Endodermal cell (in vitro differentiated cells): ENCODE measurements at regions not wholly inside any gene's neighbourhood (a gene's known extent, or its start where the extent isn't known, plus 50 kb on each side); places are given as distances from the start of the nearest gene placed in this dataset.

Source experiments
- DNase-seq: peaks from one replicate; pipeline ENCODE4 v3.0.0-alpha.2; 2017
- H3K27ac ChIP-seq: 2 replicates; pipeline ENCODE4 v1.5.1; 2013; ENCODE audit warnings: mild to moderate bottlenecking, low read depth, low read length, moderate library complexity
- H3K27me3 ChIP-seq: 2 replicates; pipeline ENCODE4 v1.6.1; 2013; ENCODE audit warnings: mild to moderate bottlenecking, low read length, moderate library complexity; ENCODE audit not compliant: insufficient read depth, control insufficient read depth, poor library complexity, severe bottlenecking
- H3K36me3 ChIP-seq: 2 replicates; pipeline ENCODE4 v1.7.0; 2013; ENCODE audit warnings: mild to moderate bottlenecking, low read length, moderate library complexity; ENCODE audit not compliant: control insufficient read depth, insufficient read depth
- H3K4me1 ChIP-seq: one replicate; pipeline ENCODE4 v1.7.0; 2013; ENCODE audit warnings: low read length; ENCODE audit not compliant: control insufficient read depth, insufficient read depth
- H3K4me3 ChIP-seq: 2 replicates; pipeline ENCODE4 v1.5.1; 2013; ENCODE audit warnings: mild to moderate bottlenecking, low read length, moderate library complexity
- H3K9ac ChIP-seq: 2 replicates; pipeline ENCODE4 v1.6.1; 2013; ENCODE audit warnings: mild to moderate bottlenecking, low read length, moderate library complexity; ENCODE audit not compliant: poor library complexity, severe bottlenecking; ENCODE audit errors: extremely low read depth
- H3K9me3 ChIP-seq: 2 replicates; pipeline ENCODE4 v1.6.1; 2013; ENCODE audit warnings: mild to moderate bottlenecking, low read length, moderate library complexity; ENCODE audit not compliant: control insufficient read depth
- H3K27ac Mint-ChIP-seq: 2 replicates; pipeline ENCODE4 v1.8.0; 2020; ENCODE audit warnings: mixed read lengths
- H3K27me3 Mint-ChIP-seq: 2 replicates; pipeline ENCODE4 v1.8.0; 2021; ENCODE audit warnings: mild to moderate bottlenecking, mixed read lengths; ENCODE audit not compliant: insufficient read depth
- H3K36me3 Mint-ChIP-seq: 2 replicates; pipeline ENCODE4 v1.8.0; 2020; ENCODE audit warnings: low read depth, mixed read lengths
- H3K4me1 Mint-ChIP-seq: 2 replicates; pipeline ENCODE4 v1.8.0; 2020; ENCODE audit warnings: mixed read lengths
- H3K4me3 Mint-ChIP-seq: 2 replicates; pipeline ENCODE4 v1.8.0; 2020; ENCODE audit warnings: mild to moderate bottlenecking, moderate library complexity, mixed read lengths
- H3K9me3 Mint-ChIP-seq: 2 replicates; pipeline ENCODE4 v1.8.0; 2020; ENCODE audit warnings: mild to moderate bottlenecking, mixed read lengths
- CTCF ChIP-seq: fragments of 200-600 bp; sonication (generic); conservative IDR thresholded peaks from 2 replicates; pipeline ENCODE4 v1.5.0; 2021; ENCODE audit warnings: antibody characterized with exemption, mild to moderate bottlenecking
- whole genome bisulfite sequencing, 2 experiments: methylation state at CpG; one replicate each; pipeline versions ENCODE4 v1.1.5 to v1.1.7; 2013; ENCODE audit warnings: missing lambda C conversion rate in 2 of 2, mixed read lengths in 1 of 2; ENCODE audit not compliant: insufficient coverage in 1 of 2, insufficient read length in 1 of 2; 5-methylcytosine and 5-hydroxymethylcytosine counted together

GRCh38 chr14:65268594-65268993, 143.9 kb upstream of the FUT8 start:
- no peak for DNase-seq
- H3K36me3 Mint-ChIP-seq: no peaks in the 10 kb centered on the region
- 93 to 97% methylated on average over 4 to 5 of the region's 5 CpGs for WGBS, 2 experiments

GRCh38 chr14:65269732-65270131, 142.8 kb upstream of the FUT8 start:
- DNase-seq: no peak
- Mint-ChIP-seq H3K4me1 (peaks cover 5% of the 10 kb centered on the region), H3K4me3 (no peak overlapping the region), H3K27me3 (peaks cover 2% of the 10 kb centered on the region), H3K27ac (no peak overlapping the region), H3K36me3 (no peaks in the 10 kb centered on the region), H3K9me3 (no peaks in the 10 kb centered on the region)
- Histone ChIP-seq H3K36me3 (no peaks in the 10 kb centered on the region), H3K9ac (no peak overlapping the region), H3K9me3 (no peaks in the 10 kb centered on the region), H3K4me3 (no peak overlapping the region), H3K4me1 (peaks cover 4% of the 10 kb centered on the region), H3K27me3 (no peaks in the 10 kb centered on the region), H3K27ac (no peak overlapping the region)
- 89 to 93% methylated on average over 1 of the region's 1 CpG for WGBS, 2 experiments
- TF ChIP-seq CTCF: no peak

More at GRCh38 chr14:65268594-65268993, 143.9 kb upstream of the FUT8 start:
- no peak overlapping the region for H3K27ac ChIP-seq
- peaks cover 5% of the 10 kb centered on the region for H3K4me1 Mint-ChIP-seq
- no peaks in the 10 kb centered on the region for H3K36me3 ChIP-seq
- no peaks in the 10 kb centered on the region for H3K9me3 Mint-ChIP-seq
- TF ChIP-seq CTCF: no peak
- no peak overlapping the region for H3K27ac Mint-ChIP-seq
- H3K27me3 Mint-ChIP-seq: peaks cover 2% of the 10 kb centered on the region
- no peaks in the 10 kb centered on the region for H3K9me3 ChIP-seq
- no peak overlapping the region for H3K4me3 Mint-ChIP-seq
- H3K4me3 ChIP-seq: no peak overlapping the region
- no peak overlapping the region for H3K9ac ChIP-seq
- no peaks in the 10 kb centered on the region for H3K4me1 ChIP-seq
- no peaks in the 10 kb centered on the region for H3K27me3 ChIP-seq

- Mint-ChIP-seq H3K27ac (no peak overlapping the region), H3K4me3 (no peak overlapping the region), H3K36me3 (peaks cover 5% of the 10 kb centered on the region), H3K4me1 (peaks cover 18% of the 10 kb centered on the region), H3K9me3 (peaks cover 11% of the 10 kb centered on the region), H3K27me3 (peaks cover 6% of the 10 kb centered on the region)
- Histone ChIP-seq H3K4me3 (no peak overlapping the region), H3K27me3 (no peaks in the 10 kb centered on the region), H3K9me3 (peaks cover 8% of the 10 kb centered on the region), H3K36me3 (no peaks in the 10 kb centered on the region), H3K27ac (no peak overlapping the region), H3K4me1 (peaks cover 4% of the 10 kb centered on the region), H3K9ac (no peak overlapping the region)
- no peak for TF ChIP-seq CTCF
- WGBS, 2 experiments: 82 to 87% methylated on average over 3 to 4 of the region's 4 CpGs
- DNase-seq: no peak
These were observed 135.5 kb upstream of the FUT8 start for GRCh38 chr14:65277027-65277426.
